Neural crest cell (in vitro differentiated cells): ENCODE measurements at regions not wholly inside any gene's neighbourhood (a gene's known extent, or its start where the extent isn't known, plus 50 kb on each side); places are given as distances from the start of the nearest gene placed in this dataset.
"Not testable (repeated sequence)": the region's sequence is repeated elsewhere in the genome, so short reads cannot be mapped to it uniquely, and the experiment has no call there.

Experiments used
- DNase-seq: peaks from one replicate; pipeline ENCODE4 v3.0.0; 2021; ENCODE audit warnings: low read depth, mixed read lengths, low spot score
- H3K27ac Mint-ChIP-seq: one replicate; pipeline ENCODE4 v1.8.0; 2021; ENCODE audit warnings: mild to moderate bottlenecking, mixed read lengths; ENCODE audit not compliant: unreplicated experiment
- H3K27me3 Mint-ChIP-seq: 2 replicates; pipeline ENCODE4 v1.8.0; 2021; ENCODE audit warnings: low read depth, mild to moderate bottlenecking, mixed read lengths
- H3K36me3 Mint-ChIP-seq: 2 replicates; pipeline ENCODE4 v1.8.0; 2021; ENCODE audit warnings: low read depth, mild to moderate bottlenecking, mixed read lengths
- H3K4me1 Mint-ChIP-seq: 2 replicates; pipeline ENCODE4 v1.8.0; 2021; ENCODE audit warnings: mixed read lengths
- H3K4me3 Mint-ChIP-seq: one replicate; pipeline ENCODE4 v1.8.0; 2021; ENCODE audit warnings: mild to moderate bottlenecking, mixed read lengths
- H3K9me3 Mint-ChIP-seq: 2 replicates; pipeline ENCODE4 v1.8.0; 2021; ENCODE audit warnings: mixed read lengths
- CTCF ChIP-seq: fragments of 200-600 bp; sonication (generic); conservative IDR thresholded peaks from 2 replicates; pipeline ENCODE4 v1.5.0; 2021; ENCODE audit warnings: antibody characterized with exemption, mild to moderate bottlenecking

- H3K36me3 Mint-ChIP-seq: no peaks in the 10 kb centered on the region
These were observed 189.6 kb upstream of the GATA6 start for GRCh38 chr18:21979759-21980158.

GRCh38 chr18:21980744-21981143 is 188.6 kb upstream of the GATA6 start:
- DNase-seq: no peak
- no peaks in the 10 kb centered on the region for H3K36me3 Mint-ChIP-seq
- no peak for TF ChIP-seq CTCF
- H3K4me1 Mint-ChIP-seq: peaks cover 13% of the 10 kb centered on the region
- no peak overlapping the region for H3K4me3 Mint-ChIP-seq
- H3K9me3 Mint-ChIP-seq: no peaks in the 10 kb centered on the region
- no peaks in the 10 kb centered on the region for H3K27me3 Mint-ChIP-seq
- H3K27ac Mint-ChIP-seq: no peak overlapping the region

More at GRCh38 chr18:21979759-21980158, 189.6 kb upstream of the GATA6 start:
- Mint-ChIP-seq H3K27me3 (no peaks in the 10 kb centered on the region), H3K4me1 (peaks cover 13% of the 10 kb centered on the region), H3K9me3 (no peaks in the 10 kb centered on the region), H3K4me3 (no peak overlapping the region), H3K27ac (no peak overlapping the region)
- no peak for DNase-seq
- no peak for TF ChIP-seq CTCF

GRCh38 chr18:21981489-21981888 is 187.9 kb upstream of the GATA6 start:
- not testable (repeated sequence) for H3K36me3 Mint-ChIP-seq, H3K27me3 Mint-ChIP-seq, H3K9me3 Mint-ChIP-seq, DNase-seq, H3K4me3 Mint-ChIP-seq, H3K27ac Mint-ChIP-seq
- H3K4me1 Mint-ChIP-seq: peaks cover 13% of the 10 kb centered on the region

GRCh38 chr18:21991081-21991534 is 178.3 kb upstream of the GATA6 start:
- Mint-ChIP-seq H3K27me3 (peaks cover 6% of the 10 kb centered on the region), H3K27ac (no peak overlapping the region), H3K9me3 (peaks cover 2% of the 10 kb centered on the region), H3K36me3 (no peaks in the 10 kb centered on the region), H3K4me1 (peaks cover 4% of the 10 kb centered on the region), H3K4me3 (no peak overlapping the region)
- DNase-seq: no peak
- no peak for TF ChIP-seq CTCF

- H3K4me3 Mint-ChIP-seq: no peak overlapping the region
- peaks cover 2% of the 10 kb centered on the region for H3K9me3 Mint-ChIP-seq
- H3K4me1 Mint-ChIP-seq: peaks cover 4% of the 10 kb centered on the region
- no peak for TF ChIP-seq CTCF
- H3K27ac Mint-ChIP-seq: no peak overlapping the region
- peaks cover 4% of the 10 kb centered on the region for H3K27me3 Mint-ChIP-seq
- no peak for DNase-seq
- no peaks in the 10 kb centered on the region for H3K36me3 Mint-ChIP-seq
These were observed 177.5 kb upstream of the GATA6 start for GRCh38 chr18:21991886-21992285.

GRCh38 chr18:21996351-21996826 is 173.0 kb upstream of the GATA6 start:
- no peak for TF ChIP-seq CTCF
- H3K9me3 Mint-ChIP-seq: no peaks in the 10 kb centered on the region
- no peaks in the 10 kb centered on the region for H3K27me3 Mint-ChIP-seq
- H3K36me3 Mint-ChIP-seq: no peaks in the 10 kb centered on the region
- peaks cover 3% of the 10 kb centered on the region for H3K4me1 Mint-ChIP-seq
- DNase-seq: no peak
- no peak overlapping the region for H3K27ac Mint-ChIP-seq
- H3K4me3 Mint-ChIP-seq: no peak overlapping the region
